Esophagus squamous epithelium (tissue), 4 donors: ENCODE measurements at regions not wholly inside any gene's neighbourhood (a gene's known extent, or its start where the extent isn't known, plus 50 kb on each side); places are given as distances from the start of the nearest gene placed in this dataset.

ENCODE experiments used
- CTCF ChIP-seq, 6 experiments: fragments of 450-650 bp in 4 of 6; fragments of 200-600 bp in 2 of 6; sonication (generic) in 2 of 6; IDR thresholded peaks; one replicate each; pipeline ENCODE4 v1.5.1; 2016 to 2019; ENCODE audit warnings: antibody characterized with exemption in 6 of 6, mild to moderate bottlenecking in 4 of 6, moderate library complexity in 4 of 6
- POLR2A ChIP-seq, 4 donors: fragments of 450-650 bp; IDR thresholded peaks; one replicate each; pipeline ENCODE4 v1.6.1; 2017; ENCODE audit warnings: antibody characterized with exemption in 4 of 4, mild to moderate bottlenecking in 4 of 4, moderate library complexity in 3 of 4

- TF ChIP-seq POLR2A (IDR thresholded peaks at IDR 0.05) (no peak), CTCF (IDR thresholded peaks at IDR 0.05) (no peak)
Observed at GRCh38 chr1:34694383-34694782, 60.5 kb upstream of the GJB5 start.
